ENCODE measurements at regions not wholly inside any gene's neighbourhood (a gene's known extent, or its start where the extent isn't known, plus 50 kb on each side); places are given as distances from the start of the nearest gene placed in this dataset.

DNA sequence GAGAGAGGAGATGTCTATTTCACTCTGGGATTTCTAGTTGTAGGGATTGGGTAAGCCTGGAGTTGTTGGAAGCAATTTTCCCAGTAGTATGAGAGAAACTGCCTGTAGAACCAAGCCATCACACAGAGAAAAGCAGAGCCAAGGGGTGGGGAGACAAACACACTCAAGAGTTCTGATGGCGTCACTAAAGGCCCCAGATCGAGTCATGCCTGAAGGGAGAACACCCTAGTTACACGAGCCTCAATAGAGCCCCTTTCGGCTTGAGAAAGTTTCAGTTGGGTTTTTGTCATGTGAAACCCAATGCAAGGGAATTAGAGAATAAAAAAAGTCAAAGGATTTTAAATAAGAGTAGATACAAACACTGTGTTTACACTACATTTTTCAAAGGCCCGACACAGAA is 66.1 kb upstream of the PFN2 start:
- TF ChIP-seq, protein P1, sequence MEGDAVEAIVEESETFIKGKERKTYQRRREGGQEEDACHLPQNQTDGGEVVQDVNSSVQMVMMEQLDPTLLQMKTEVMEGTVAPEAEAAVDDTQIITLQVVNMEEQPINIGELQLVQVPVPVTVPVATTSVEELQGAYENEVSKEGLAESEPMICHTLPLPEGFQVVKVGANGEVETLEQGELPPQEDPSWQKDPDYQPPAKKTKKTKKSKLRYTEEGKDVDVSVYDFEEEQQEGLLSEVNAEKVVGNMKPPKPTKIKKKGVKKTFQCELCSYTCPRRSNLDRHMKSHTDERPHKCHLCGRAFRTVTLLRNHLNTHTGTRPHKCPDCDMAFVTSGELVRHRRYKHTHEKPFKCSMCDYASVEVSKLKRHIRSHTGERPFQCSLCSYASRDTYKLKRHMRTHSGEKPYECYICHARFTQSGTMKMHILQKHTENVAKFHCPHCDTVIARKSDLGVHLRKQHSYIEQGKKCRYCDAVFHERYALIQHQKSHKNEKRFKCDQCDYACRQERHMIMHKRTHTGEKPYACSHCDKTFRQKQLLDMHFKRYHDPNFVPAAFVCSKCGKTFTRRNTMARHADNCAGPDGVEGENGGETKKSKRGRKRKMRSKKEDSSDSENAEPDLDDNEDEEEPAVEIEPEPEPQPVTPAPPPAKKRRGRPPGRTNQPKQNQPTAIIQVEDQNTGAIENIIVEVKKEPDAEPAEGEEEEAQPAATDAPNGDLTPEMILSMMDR (IDR thresholded peaks at IDR 0.05) = no peak
- TF ChIP-seq POLR2A (IDR thresholded peaks at IDR 0.05) (no peak), POLR2AphosphoS5 (IDR thresholded peaks at IDR 0.05; ENCODE audit: insufficient read depth in 1 of 2, low read depth in 1 of 2) (no peak)
